ENCODE measurements at regions not wholly inside any gene's neighbourhood (a gene's known extent, or its start where the extent isn't known, plus 50 kb on each side); places are given as distances from the start of the nearest gene placed in this dataset.

GRCh38 chr15:38054488-38054887, 120.0 kb downstream of the TMCO5A start:
- H3K36me3 ChIP-seq, result no peaks in the 10 kb centered on the region
- H3K27me3 ChIP-seq, result no peaks in the 10 kb centered on the region
- intact Hi-C loops (cut with DNase I), result no loop called here
- no peak overlapping the region for H3K4me3 ChIP-seq
- no peaks in the 10 kb centered on the region for H3K9me3 ChIP-seq
- H3K4me1 ChIP-seq, result no peaks in the 10 kb centered on the region
- no peak for DNase-seq (ENCODE audit: low spot score in 2 of 2)
- no peak for TF ChIP-seq CTCF (IDR thresholded peaks at IDR 0.05)
- H3K27ac ChIP-seq, result no peak overlapping the region

GRCh38 chr15:38058596-38059075, 124.2 kb downstream of the TMCO5A start:
- intact Hi-C loops (cut with DNase I), result no loop called here

GRCh38 chr15:38059665-38060064, 125.2 kb downstream of the TMCO5A start:
- intact Hi-C loops (cut with DNase I), result no loop called here
- Histone ChIP-seq H3K36me3 (no peaks in the 10 kb centered on the region), H3K9me3 (no peaks in the 10 kb centered on the region), H3K4me1 (no peaks in the 10 kb centered on the region), H3K27me3 (no peaks in the 10 kb centered on the region), H3K27ac (no peak overlapping the region), H3K4me3 (no peak overlapping the region)
- TF ChIP-seq CTCF (IDR thresholded peaks at IDR 0.05), result no peak
- no peak for DNase-seq (ENCODE audit: low spot score in 2 of 2)

More at GRCh38 chr15:38058596-38059075, 124.2 kb downstream of the TMCO5A start:
- no peaks in the 10 kb centered on the region for H3K4me1 ChIP-seq
- H3K9me3 ChIP-seq, result no peaks in the 10 kb centered on the region
- no peak overlapping the region for H3K4me3 ChIP-seq
- TF ChIP-seq CTCF (IDR thresholded peaks at IDR 0.05), result no peak
- no peaks in the 10 kb centered on the region for H3K27me3 ChIP-seq
- H3K36me3 ChIP-seq, result no peaks in the 10 kb centered on the region
- no peak overlapping the region for H3K27ac ChIP-seq
- DNase-seq (ENCODE audit: low spot score in 2 of 2), result no peak

- H3K27me3 ChIP-seq, result no peaks in the 10 kb centered on the region
- no peaks in the 10 kb centered on the region for H3K4me1 ChIP-seq
- no peak for DNase-seq (ENCODE audit: low spot score in 2 of 2)
- H3K9me3 ChIP-seq, result no peaks in the 10 kb centered on the region
- intact Hi-C loops (cut with DNase I), result no loop called here
- TF ChIP-seq CTCF (IDR thresholded peaks at IDR 0.05), result no peak
- H3K27ac ChIP-seq, result no peak overlapping the region
- H3K36me3 ChIP-seq, result no peaks in the 10 kb centered on the region
- H3K4me3 ChIP-seq, result no peak overlapping the region
Observed at GRCh38 chr15:38061856-38062649, 127.6 kb downstream of the TMCO5A start.

- Histone ChIP-seq H3K27ac (no peak overlapping the region), H3K9me3 (no peaks in the 10 kb centered on the region), H3K4me1 (no peaks in the 10 kb centered on the region), H3K27me3 (no peaks in the 10 kb centered on the region), H3K36me3 (no peaks in the 10 kb centered on the region), H3K4me3 (no peak overlapping the region)
- no peak for DNase-seq (ENCODE audit: low spot score in 2 of 2)
- intact Hi-C loops (cut with DNase I), result no loop called here
- TF ChIP-seq CTCF (IDR thresholded peaks at IDR 0.05), result no peak
Observed at GRCh38 chr15:38062696-38063095, 128.3 kb downstream of the TMCO5A start.
